Lower leg skin (tissue), 4 donors: ENCODE measurements at regions not wholly inside any gene's neighbourhood (a gene's known extent, or its start where the extent isn't known, plus 50 kb on each side); places are given as distances from the start of the nearest gene placed in this dataset.

Experiments
- DNase-seq, 2 donors: peaks; one replicate each; pipeline ENCODE4 v3.0.0-alpha.2; 2019; ENCODE audit warnings: low spot score in 2 of 2
- H3K4me3 ChIP-seq: fragments of 200-600 bp; sonication (generic); 2 replicates; pipeline ENCODE4 v1.5.1; 2017; ENCODE audit warnings: mild to moderate bottlenecking, low read depth; ENCODE audit not compliant: poor library complexity, severe bottlenecking
- POLR2A ChIP-seq, 2 donors: fragments of 450-650 bp; IDR thresholded peaks; one replicate each; pipeline ENCODE4 v1.6.1; 2016 to 2017; ENCODE audit warnings: antibody characterized with exemption in 2 of 2, mild to moderate bottlenecking in 1 of 2, moderate library complexity in 1 of 2
- WGBS, 2 donors: methylation state at CpG; one replicate each; pipeline ENCODE4 v1.1.5; 2018; 5-methylcytosine and 5-hydroxymethylcytosine counted together
- intact Hi-C: fragments of 100-400 bp; cut with DNase I; formaldehyde crosslinking; loops from one replicate; pipeline ENCODE4 v1.15.0; 2023; ENCODE audit warnings: low total_unique reads
- TF ChIP-seq, protein P1 (sequence below), 3 donors: fragments of 450-650 bp; IDR thresholded peaks; one replicate each; pipeline ENCODE4 v1.5.1; 2016; ENCODE audit warnings: antibody characterized with exemption in 3 of 3, mild to moderate bottlenecking in 3 of 3, moderate library complexity in 2 of 3

DNA sequence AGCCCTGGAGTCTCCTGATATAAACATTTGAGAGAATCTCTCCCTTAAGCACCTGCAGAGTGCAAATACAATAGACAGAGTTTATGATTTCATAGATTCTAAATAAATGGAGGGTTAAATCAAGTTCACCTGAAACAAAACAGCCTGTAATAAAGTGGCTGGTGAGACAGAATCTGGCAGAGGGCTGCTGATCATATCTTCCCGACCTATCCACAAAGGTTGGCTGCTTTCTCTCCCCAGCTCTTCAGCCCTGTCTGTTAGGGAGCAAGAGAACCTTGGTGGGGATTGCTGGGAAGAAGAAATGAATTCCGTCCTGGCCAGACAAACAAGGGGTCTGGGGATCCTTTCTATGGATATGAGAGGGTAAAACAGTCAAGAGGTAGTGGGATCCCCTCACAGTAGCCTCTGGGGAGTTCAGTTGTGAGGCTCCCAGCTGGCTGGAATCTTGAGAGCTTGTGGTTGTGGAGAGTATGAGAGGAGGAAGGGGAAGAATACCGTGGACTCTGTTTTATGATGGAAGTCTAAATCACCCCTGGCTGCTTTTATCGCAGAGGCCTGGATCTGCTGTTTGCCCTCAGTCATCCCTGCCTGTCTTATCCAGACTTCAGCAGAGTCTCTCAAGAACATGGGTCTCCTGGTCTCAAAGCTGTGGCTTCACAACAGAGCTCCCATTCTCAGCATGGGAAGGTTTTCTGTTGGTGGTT, 451.3 kb downstream of the NTRK3 start:
- no peak for DNase-seq
- intact Hi-C loops, result no loop called here
- H3K4me3 ChIP-seq, result no peak overlapping the region
- 68 to 72% methylated on average over 4 of the region's 4 CpGs for WGBS, 2 donors
- TF ChIP-seq, protein P1, sequence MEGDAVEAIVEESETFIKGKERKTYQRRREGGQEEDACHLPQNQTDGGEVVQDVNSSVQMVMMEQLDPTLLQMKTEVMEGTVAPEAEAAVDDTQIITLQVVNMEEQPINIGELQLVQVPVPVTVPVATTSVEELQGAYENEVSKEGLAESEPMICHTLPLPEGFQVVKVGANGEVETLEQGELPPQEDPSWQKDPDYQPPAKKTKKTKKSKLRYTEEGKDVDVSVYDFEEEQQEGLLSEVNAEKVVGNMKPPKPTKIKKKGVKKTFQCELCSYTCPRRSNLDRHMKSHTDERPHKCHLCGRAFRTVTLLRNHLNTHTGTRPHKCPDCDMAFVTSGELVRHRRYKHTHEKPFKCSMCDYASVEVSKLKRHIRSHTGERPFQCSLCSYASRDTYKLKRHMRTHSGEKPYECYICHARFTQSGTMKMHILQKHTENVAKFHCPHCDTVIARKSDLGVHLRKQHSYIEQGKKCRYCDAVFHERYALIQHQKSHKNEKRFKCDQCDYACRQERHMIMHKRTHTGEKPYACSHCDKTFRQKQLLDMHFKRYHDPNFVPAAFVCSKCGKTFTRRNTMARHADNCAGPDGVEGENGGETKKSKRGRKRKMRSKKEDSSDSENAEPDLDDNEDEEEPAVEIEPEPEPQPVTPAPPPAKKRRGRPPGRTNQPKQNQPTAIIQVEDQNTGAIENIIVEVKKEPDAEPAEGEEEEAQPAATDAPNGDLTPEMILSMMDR (IDR thresholded peaks at IDR 0.05), result no peak
- TF ChIP-seq POLR2A (IDR thresholded peaks at IDR 0.05), result no peak

DNA sequence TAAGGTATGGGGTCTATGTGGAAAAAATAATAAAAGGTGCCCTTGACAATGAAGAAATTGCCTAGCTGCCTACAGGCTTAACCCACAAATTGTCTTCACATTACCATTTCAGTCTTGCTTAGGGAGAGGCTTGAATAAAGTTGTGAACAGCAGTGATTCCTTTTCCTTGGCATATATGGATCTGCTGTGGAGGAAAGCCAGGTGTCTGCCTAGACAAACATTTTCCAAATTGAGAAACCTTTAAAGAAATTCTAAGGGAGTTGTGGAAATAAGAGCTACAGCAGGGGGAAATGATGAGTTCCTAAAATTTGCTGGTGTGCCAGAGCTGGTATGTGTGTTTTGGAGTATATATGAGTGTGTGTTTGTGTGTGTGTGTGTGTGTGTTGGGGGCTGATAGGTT, 452.1 kb downstream of the NTRK3 start:
- TF ChIP-seq POLR2A (IDR thresholded peaks at IDR 0.05), result no peak
- TF ChIP-seq, protein P1 (IDR thresholded peaks at IDR 0.05), result no peak
- DNase-seq, result no peak
- intact Hi-C loops, result no loop called here
- H3K4me3 ChIP-seq, result no peak overlapping the region

DNA sequence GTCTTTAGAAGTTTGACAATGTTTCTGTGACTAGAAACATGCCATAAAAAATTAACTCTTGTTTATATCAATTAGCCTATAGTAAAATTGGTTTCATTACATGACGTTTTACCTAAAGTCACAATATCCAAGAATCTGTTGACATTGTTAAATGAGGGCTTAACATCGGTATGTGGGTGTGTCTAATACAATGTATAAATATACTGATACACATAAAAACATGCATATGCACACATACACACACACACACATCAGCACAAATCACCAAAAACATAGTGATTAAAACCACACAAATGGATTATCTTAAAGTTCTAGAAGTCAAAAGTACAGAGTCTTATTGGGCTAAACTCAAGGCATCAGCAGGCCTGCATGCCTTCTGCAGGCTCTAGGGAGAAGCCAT, 456.7 kb downstream of the NTRK3 start:
- 36% methylated on average over 2 of the region's 2 CpGs for WGBS, 2 donors

DNA sequence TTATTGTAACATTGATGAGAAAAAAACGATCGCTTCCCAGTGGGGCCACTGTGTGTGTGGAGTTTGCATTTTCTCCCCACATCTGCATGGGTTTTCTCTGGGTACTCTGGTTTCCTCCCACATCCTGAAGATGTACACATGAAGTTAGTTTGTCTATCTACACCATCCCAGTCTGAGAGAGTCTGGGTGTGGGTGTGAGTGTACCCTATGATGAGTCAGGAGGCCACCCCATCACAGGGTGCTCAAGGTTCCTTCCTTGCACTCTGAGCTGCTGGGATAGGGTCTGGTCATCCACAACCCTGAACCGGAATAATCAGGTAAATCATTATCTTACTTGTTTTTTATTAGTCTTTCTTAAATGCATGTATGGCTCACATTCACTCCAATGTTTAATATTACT, 457.1 kb downstream of the NTRK3 start:
- intact Hi-C loops, result no loop called here
- DNase-seq, result no peak
- no peak for TF ChIP-seq POLR2A (IDR thresholded peaks at IDR 0.05)
- TF ChIP-seq, protein P1 (IDR thresholded peaks at IDR 0.05), result no peak
- 70 to 92% methylated on average over 3 of the region's 3 CpGs for WGBS, 2 donors
- no peak overlapping the region for H3K4me3 ChIP-seq

More for the DNA sequence above, 456.7 kb downstream of the NTRK3 start:
- intact Hi-C loops, result no loop called here
- H3K4me3 ChIP-seq, result no peak overlapping the region
- TF ChIP-seq, protein P1 (IDR thresholded peaks at IDR 0.05), result no peak
- TF ChIP-seq POLR2A (IDR thresholded peaks at IDR 0.05), result no peak
- DNase-seq, result no peak

DNA sequence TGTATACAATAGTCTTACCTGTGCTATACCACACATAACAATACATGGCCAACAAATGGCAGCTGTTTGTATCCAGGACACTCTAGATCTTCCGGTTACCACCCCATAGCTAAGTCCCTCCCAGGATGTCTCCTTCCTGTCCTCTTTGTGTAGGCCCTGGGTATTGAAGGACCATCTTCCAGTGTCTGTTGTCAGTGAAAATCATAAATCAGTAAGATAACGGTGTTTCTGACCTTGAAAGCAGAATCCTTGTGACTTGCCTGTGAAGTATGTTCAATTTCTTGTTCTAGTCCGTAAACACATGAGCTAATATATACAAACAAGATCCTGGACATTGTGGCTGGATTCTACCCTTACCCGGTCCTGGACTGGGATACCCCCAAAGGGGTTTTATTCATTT, 462.8 kb downstream of the NTRK3 start:
- H3K4me3 ChIP-seq, result no peak overlapping the region
- WGBS, 2 donors, result 79 to 85% methylated on average over 4 of the region's 4 CpGs
- intact Hi-C loops, result no loop called here
- DNase-seq, result no peak
- TF ChIP-seq, protein P1 (IDR thresholded peaks at IDR 0.05), result no peak
- no peak for TF ChIP-seq POLR2A (IDR thresholded peaks at IDR 0.05)
